Mucosa of descending colon (tissue), 3 donors: ENCODE measurements at regions not wholly inside any gene's neighbourhood (a gene's known extent, or its start where the extent isn't known, plus 50 kb on each side); places are given as distances from the start of the nearest gene placed in this dataset.
A peak's percentile ranks its signal among the peaks of the same experiment; 100 is the strongest.

Experiments
- ATAC-seq: fragments of 200-7000 bp; cut with Tn5 transposase; one replicate; pipeline ENCODE4 v1.9.1; 2020; ENCODE audit warnings: mild to moderate bottlenecking, moderate library complexity
- DNase-seq, 3 donors: peaks; one replicate each; pipeline ENCODE4 v3.0.0-alpha.2; 2020
- H3K36me3 ChIP-seq: fragments of 200-600 bp; one replicate; pipeline ENCODE4 v1.8.0; 2021; ENCODE audit warnings: low read depth, mild to moderate bottlenecking
- H3K4me1 ChIP-seq: fragments of 200-600 bp; one replicate; pipeline ENCODE4 v1.8.0; 2021; ENCODE audit warnings: low read depth, mild to moderate bottlenecking
- H3K4me3 ChIP-seq: fragments of 200-600 bp; one replicate; pipeline ENCODE4 v1.8.0; 2021; ENCODE audit warnings: mild to moderate bottlenecking
- H3K9me3 ChIP-seq: fragments of 200-600 bp; one replicate; pipeline ENCODE4 v1.8.0; 2021; ENCODE audit warnings: mild to moderate bottlenecking
- CTCF ChIP-seq: fragments of 200-600 bp; IDR thresholded peaks from one replicate; pipeline ENCODE4 v1.8.0; 2022; ENCODE audit warnings: antibody characterized with exemption, mild to moderate bottlenecking
- intact Hi-C, 2 donors: fragments of 100-400 bp; cut with DNase I in 1 of 2; cut with micrococcal nuclease in 1 of 2; formaldehyde crosslinking; loops; one replicate each; pipeline versions ENCODE4 v1.11.0 to v1.11.1; 2022; cut with DNase I, micrococcal nuclease
- donor health status: DM: no; HTN: no; CAD: no; lungs with moderate emphysema.
- donor health status: DM: no; HTN: no; CAD: no.
- donor health status: DM: no; HTN: yes; CAD: no.

- Histone ChIP-seq H3K36me3 (no peaks in the 10 kb centered on the region), H3K4me1 (no peaks in the 10 kb centered on the region), H3K9me3 (no peaks in the 10 kb centered on the region), H3K4me3 (no peak overlapping the region)
- TF ChIP-seq CTCF, result no peak
- no peak for DNase-seq
- ATAC-seq, result no peak
- intact Hi-C loops, result no loop called here
Measured at GRCh38 chr3:167958141-167958540, 137.6 kb downstream of the GOLIM4 start.

- ATAC-seq, result no peak
- no peak for TF ChIP-seq CTCF
- H3K36me3 ChIP-seq, result no peaks in the 10 kb centered on the region
- DNase-seq, result no peak
- intact Hi-C loops, result no loop called here
- H3K9me3 ChIP-seq, result no peaks in the 10 kb centered on the region
- no peaks in the 10 kb centered on the region for H3K4me1 ChIP-seq
- H3K4me3 ChIP-seq, result no peak overlapping the region
Measured at GRCh38 chr3:167952969-167953368, 142.8 kb downstream of the GOLIM4 start.

- no peaks in the 10 kb centered on the region for H3K9me3 ChIP-seq
- no peak overlapping the region for H3K4me3 ChIP-seq
- H3K4me1 ChIP-seq, result no peaks in the 10 kb centered on the region
- no peaks in the 10 kb centered on the region for H3K36me3 ChIP-seq
- no peak for TF ChIP-seq CTCF
- DNase-seq (no peak), ATAC-seq (no peak)
- intact Hi-C loops, result no loop called here
Measured at GRCh38 chr3:167950212-167950611, 145.5 kb downstream of the GOLIM4 start.

GRCh38 chr3:167941234-167941995 lies 154.3 kb downstream of the GOLIM4 start:
- TF ChIP-seq CTCF, result no peak
- Histone ChIP-seq H3K4me1 (no peaks in the 10 kb centered on the region), H3K36me3 (no peaks in the 10 kb centered on the region), H3K9me3 (no peaks in the 10 kb centered on the region), H3K4me3 (no peak overlapping the region)
- intact Hi-C loops, result no loop called here
- ATAC-seq (peak; percentile 60), DNase-seq (peak in 1 of 3 donors; percentile 29)

GRCh38 chr3:167940241-167940640 lies 155.5 kb downstream of the GOLIM4 start:
- Histone ChIP-seq H3K9me3 (no peaks in the 10 kb centered on the region), H3K4me3 (no peak overlapping the region), H3K4me1 (no peaks in the 10 kb centered on the region), H3K36me3 (no peaks in the 10 kb centered on the region)
- DNase-seq, result no peak
- intact Hi-C loops, result no loop called here
- no peak for ATAC-seq
- TF ChIP-seq CTCF, result no peak
